BJ (cell line): ENCODE measurements at regions not wholly inside any gene's neighbourhood (a gene's known extent, or its start where the extent isn't known, plus 50 kb on each side); places are given as distances from the start of the nearest gene placed in this dataset.
"Not testable (repeated sequence)": the region's sequence is repeated elsewhere in the genome, so short reads cannot be mapped to it uniquely, and the experiment has no call there.

Source experiments
- CTCF ChIA-PET: fragments of 350-600 bp; formaldehyde crosslinking; extraction: SDS; loops from one replicate; lab custom pipeline; 2021; ENCODE audit warnings: antibody characterized with exemption, inconsistent platforms; lab: Yijun Ruan, JAX
- POLR2A ChIA-PET: fragments of 300-600 bp; sonication (Branson Sonifier 250); formaldehyde crosslinking; extraction: SDS; loops from one replicate; lab custom pipeline; 2021; ENCODE audit warnings: antibody characterized with exemption; lab: Charles Lee
- DNase-seq: peaks from one replicate; pipeline ENCODE4 v3.0.0-alpha.2; 2011; ENCODE audit warnings: low read depth
- H3K27me3 ChIP-seq: 2 replicates; pipeline ENCODE4 v1.6.0; 2011; ENCODE audit warnings: low read length; ENCODE audit not compliant: control insufficient read depth, insufficient read depth
- H3K36me3 ChIP-seq: 2 replicates; pipeline ENCODE4 v1.5.1; 2011; ENCODE audit warnings: low read length; ENCODE audit not compliant: control insufficient read depth, insufficient read depth
- H3K4me3 ChIP-seq: 2 replicates; pipeline ENCODE4 v1.5.1; 2011; ENCODE audit warnings: low read depth, mild to moderate bottlenecking, control low read depth, low read length
- CTCF ChIP-seq: IDR thresholded peaks from 2 replicates; pipeline ENCODE4 v1.5.1; 2011; ENCODE audit warnings: low read depth, mild to moderate bottlenecking, control low read depth, inconsistent platforms, low read length, moderate library complexity; ENCODE audit not compliant: insufficient read depth

GRCh38 chr1:79895573-79895972 lies 889.0 kb upstream of the ADGRL4 start:
- CTCF ChIA-PET, result interaction anchor here (0.6 kb wide), 1 partner anchor 33 kb away, joined by 3 read pairs; no protein-coding TSS in a partner anchor
- TF ChIP-seq CTCF, result no peak
- H3K4me3 ChIP-seq, result no peak overlapping the region
- no peak for DNase-seq
- no peaks in the 10 kb centered on the region for H3K27me3 ChIP-seq
- POLR2A ChIA-PET, result no interaction called here
- no peaks in the 10 kb centered on the region for H3K36me3 ChIP-seq

- H3K4me3 ChIP-seq, H3K27me3 ChIP-seq, DNase-seq, POLR2A ChIA-PET, H3K36me3 ChIP-seq: not testable (repeated sequence)
- CTCF ChIA-PET, result interaction anchor here (1.4 kb wide), 1 partner anchor 12 kb away, joined by 3 read pairs; no protein-coding TSS in a partner anchor
Observed at GRCh38 chr1:79894129-79894528, 887.6 kb upstream of the ADGRL4 start.

- TF ChIP-seq CTCF, result no peak
- H3K27me3 ChIP-seq, result no peaks in the 10 kb centered on the region
- no peaks in the 10 kb centered on the region for H3K36me3 ChIP-seq
- CTCF ChIA-PET, result no interaction called here
- no peak overlapping the region for H3K4me3 ChIP-seq
- POLR2A ChIA-PET, result no interaction called here
- no peak for DNase-seq
Observed at GRCh38 chr1:79887059-79887458, 880.5 kb upstream of the ADGRL4 start.

- CTCF ChIA-PET, result no interaction called here
- Histone ChIP-seq H3K36me3 (no peaks in the 10 kb centered on the region), H3K27me3 (no peaks in the 10 kb centered on the region), H3K4me3 (no peak overlapping the region)
- DNase-seq, result no peak
- POLR2A ChIA-PET, result no interaction called here
- TF ChIP-seq CTCF, result no peak
Observed at GRCh38 chr1:79885101-79885500, 878.6 kb upstream of the ADGRL4 start.

GRCh38 chr1:79877086-79877485 lies 870.6 kb upstream of the ADGRL4 start:
- CTCF ChIA-PET, result no interaction called here
- H3K27me3 ChIP-seq, result no peaks in the 10 kb centered on the region
- POLR2A ChIA-PET, result no interaction called here
- TF ChIP-seq CTCF, result no peak
- DNase-seq, result no peak
- no peak overlapping the region for H3K4me3 ChIP-seq
- no peaks in the 10 kb centered on the region for H3K36me3 ChIP-seq

GRCh38 chr1:79875187-79875586 lies 868.7 kb upstream of the ADGRL4 start:
- DNase-seq, result no peak
- CTCF ChIA-PET, result no interaction called here
- no peaks in the 10 kb centered on the region for H3K27me3 ChIP-seq
- no peak for TF ChIP-seq CTCF
- POLR2A ChIA-PET, result no interaction called here
- no peaks in the 10 kb centered on the region for H3K36me3 ChIP-seq
- H3K4me3 ChIP-seq, result no peak overlapping the region
